GM12891 (cell line): ENCODE measurements at regions not wholly inside any gene's neighbourhood (a gene's known extent, or its start where the extent isn't known, plus 50 kb on each side); places are given as distances from the start of the nearest gene placed in this dataset.

Experiments
- DNase-seq: peaks from one replicate; pipeline ENCODE4 v3.0.0; 2011; ENCODE audit warnings: low spot score; ENCODE audit not compliant: insufficient read length
- FAIRE-seq: peaks from 2 replicates; lab custom pipeline; 2011; peaks lifted over from hg19 to GRCh38; lab: Jason Lieb, UNC
- PAX5 ChIP-seq: IDR thresholded peaks from 2 replicates; pipeline ENCODE4 v1.6.1; 2011; ENCODE audit warnings: low read length, moderate library complexity, mild to moderate bottlenecking; ENCODE audit not compliant: insufficient read depth, severe bottlenecking
- POLR2A ChIP-seq: IDR thresholded peaks from 2 replicates; pipeline ENCODE4 v1.6.1; 2011; ENCODE audit warnings: low read depth, low read length, control low read depth
- POLR2AphosphoS5 ChIP-seq: IDR thresholded peaks from 2 replicates; pipeline ENCODE4 v1.6.1; 2011; ENCODE audit warnings: low read depth, low read length, control low read depth
- POU2F2 ChIP-seq: IDR thresholded peaks from 2 replicates; pipeline ENCODE4 v1.6.1; 2011; ENCODE audit warnings: low read depth, mild to moderate bottlenecking, control low read depth, low read length, moderate library complexity
- SPI1 ChIP-seq: IDR thresholded peaks from 2 replicates; pipeline ENCODE4 v1.6.1; 2011; ENCODE audit warnings: low read depth, low read length, control low read depth
- TAF1 ChIP-seq: IDR thresholded peaks from 2 replicates; pipeline ENCODE4 v1.6.1; 2011; ENCODE audit warnings: low read depth, low read length, control low read depth

DNA sequence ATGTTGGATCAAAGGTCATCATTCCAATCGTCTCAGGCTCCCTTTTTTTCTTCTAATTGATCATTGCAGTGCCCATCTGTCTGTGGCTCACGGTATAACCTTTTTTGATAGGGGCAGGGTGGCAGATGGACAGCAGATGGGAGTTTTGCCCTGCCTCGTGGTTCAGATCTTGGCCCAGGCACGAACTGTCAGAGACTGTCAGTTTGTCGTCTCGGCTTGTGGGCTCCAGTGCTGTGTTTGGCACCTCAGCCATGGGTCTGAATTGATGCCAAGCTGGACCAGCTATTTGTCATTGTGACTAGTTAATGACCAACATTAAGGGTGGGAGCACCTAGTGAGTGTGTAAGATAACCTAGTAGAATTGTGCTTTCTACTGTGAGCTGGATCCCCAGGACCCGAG lies 197.6 kb downstream of the PRL start:
- TF ChIP-seq PAX5: no peak
- DNase-seq (no peak), FAIRE-seq (peak; percentile 87)

DNA sequence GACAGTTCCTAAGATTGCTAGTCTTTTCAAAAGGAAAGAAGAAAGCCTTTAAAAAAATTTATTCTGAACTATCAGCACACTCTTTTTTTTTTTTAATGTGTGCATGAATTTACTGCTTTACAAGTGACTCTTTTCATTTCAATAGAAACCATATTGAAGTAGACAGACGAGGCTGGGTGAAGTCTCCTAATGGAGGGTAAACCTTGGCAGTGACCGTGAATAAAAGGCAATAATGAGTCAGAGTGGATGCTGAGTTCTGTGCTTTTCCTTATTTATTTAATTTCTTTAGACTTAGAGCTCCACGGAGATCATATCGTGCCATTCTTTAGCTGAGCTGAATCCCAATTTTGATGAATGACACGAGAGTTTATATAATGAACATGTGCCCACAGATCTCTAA lies 196.9 kb downstream of the PRL start:
- TF ChIP-seq POU2F2: no peak
- no peak for FAIRE-seq
- DNase-seq: no peak

DNA sequence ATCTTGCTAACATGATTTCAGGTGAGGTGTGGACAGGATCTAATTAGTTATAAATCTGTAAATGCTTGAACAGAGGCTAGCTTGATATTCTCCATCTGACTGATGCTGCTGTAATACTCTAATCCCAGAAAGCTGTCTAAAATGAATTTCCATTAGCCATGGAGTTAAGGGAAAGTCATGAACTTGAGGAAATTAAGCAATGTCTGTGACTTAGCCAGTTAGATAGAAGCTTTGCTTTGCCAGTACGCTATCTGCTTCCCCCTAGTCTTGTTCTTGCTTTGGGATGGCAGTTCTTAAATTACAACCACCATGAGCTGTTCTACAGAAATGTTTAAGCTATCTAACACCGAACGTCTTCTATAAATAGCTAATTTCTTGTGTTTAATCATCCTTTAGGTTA lies 195.7 kb downstream of the PRL start:
- DNase-seq: no peak
- FAIRE-seq: no peak
- TF ChIP-seq POU2F2 (no peak), POLR2AphosphoS5 (no peak), PAX5 (no peak), TAF1 (no peak), SPI1 (no peak), POLR2A (no peak)

DNA sequence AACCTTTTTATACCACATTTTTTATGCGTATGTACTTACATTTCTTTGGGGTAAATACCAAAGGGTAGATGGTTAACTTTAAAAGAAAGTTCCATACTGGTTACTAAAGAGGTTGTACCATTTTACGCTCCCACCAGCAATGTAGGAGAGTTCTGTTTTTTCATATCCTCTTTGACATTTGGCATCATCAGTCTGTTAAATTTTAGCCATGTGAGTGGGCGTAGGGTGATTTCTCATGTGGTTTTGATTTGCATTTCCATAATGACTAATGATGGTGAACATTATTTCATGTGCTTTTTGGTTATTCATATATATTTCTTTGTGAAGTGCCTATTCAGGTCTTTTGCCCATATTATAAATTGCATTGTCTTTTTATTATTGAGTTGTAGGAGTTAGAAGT lies 194.2 kb downstream of the PRL start:
- FAIRE-seq (peak; percentile 55), DNase-seq (no peak)
- TF ChIP-seq TAF1 (no peak), SPI1 (peak; percentile 76), PAX5 (no peak), POLR2A (no peak), POU2F2 (peak; percentile 67), POLR2AphosphoS5 (no peak)

DNA sequence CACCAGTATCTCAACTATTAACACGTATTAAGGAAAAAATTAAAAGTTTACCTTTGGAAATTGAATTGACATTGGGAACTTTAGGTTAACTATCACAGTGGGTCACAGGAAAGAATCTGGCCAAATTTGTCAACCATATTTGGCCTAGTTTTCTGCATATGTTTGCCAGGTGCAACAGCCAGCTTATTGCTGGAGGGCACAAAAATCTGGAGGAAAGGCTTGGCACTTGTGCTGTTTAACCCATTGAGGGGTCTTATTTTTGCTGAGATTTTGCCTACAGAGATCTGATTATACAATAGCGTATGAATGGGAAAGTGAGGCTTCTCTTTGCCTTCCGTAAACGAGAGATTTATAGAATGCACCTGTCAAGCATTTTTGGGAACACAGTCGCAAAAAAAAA lies 190.4 kb downstream of the PRL start:
- no peak for DNase-seq
- no peak for FAIRE-seq
- TF ChIP-seq PAX5: no peak
- no peak for TF ChIP-seq TAF1
- TF ChIP-seq SPI1: no peak
- no peak for TF ChIP-seq POLR2AphosphoS5
- no peak for TF ChIP-seq POU2F2
- TF ChIP-seq POLR2A: no peak

DNA sequence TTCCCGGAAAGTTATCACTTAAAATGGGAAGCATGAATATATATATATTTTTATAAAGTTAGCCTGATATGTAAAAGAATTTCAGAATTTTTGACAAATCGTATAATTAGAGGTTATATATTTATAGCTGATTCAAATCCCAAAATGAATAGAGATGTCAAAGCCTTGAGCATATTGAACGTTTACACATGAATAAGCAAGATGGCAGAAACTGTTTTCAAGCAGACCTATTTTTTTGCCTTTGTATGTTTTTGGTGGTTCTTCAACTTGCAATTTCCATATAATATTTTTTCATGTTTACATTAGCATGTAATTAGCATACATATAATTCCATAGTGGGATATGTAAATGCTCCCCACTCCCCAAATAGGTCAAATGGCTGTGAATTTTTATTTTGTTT lies 189.9 kb downstream of the PRL start:
- FAIRE-seq: no peak
- no peak for TF ChIP-seq PAX5
- TF ChIP-seq SPI1: no peak
- TF ChIP-seq TAF1: no peak
- TF ChIP-seq POU2F2: no peak
- TF ChIP-seq POLR2A: no peak
- no peak for DNase-seq

DNA sequence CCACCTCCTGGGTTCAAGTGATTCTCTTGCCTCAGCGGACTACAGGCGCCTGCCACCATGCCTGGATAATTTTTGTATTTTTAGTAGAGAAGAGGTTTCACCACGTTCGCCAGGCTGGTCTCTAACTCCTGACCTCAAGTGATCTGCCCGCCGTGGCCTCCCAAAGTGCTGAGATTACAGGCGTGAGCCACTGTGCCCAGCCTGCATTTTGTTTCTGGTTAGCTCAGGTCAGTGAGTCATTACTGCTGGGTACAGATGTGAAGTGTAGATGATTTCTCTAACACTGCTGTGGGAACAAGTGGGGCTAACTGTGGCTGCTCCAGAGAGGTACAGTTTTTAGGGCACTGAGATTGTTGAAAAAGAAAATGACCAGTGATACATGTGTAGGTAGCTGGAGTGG lies 188.6 kb downstream of the PRL start:
- no peak for DNase-seq
- no peak for FAIRE-seq
- TF ChIP-seq TAF1 (no peak), SPI1 (no peak), POU2F2 (no peak), PAX5 (no peak), POLR2AphosphoS5 (no peak), POLR2A (no peak)

DNA sequence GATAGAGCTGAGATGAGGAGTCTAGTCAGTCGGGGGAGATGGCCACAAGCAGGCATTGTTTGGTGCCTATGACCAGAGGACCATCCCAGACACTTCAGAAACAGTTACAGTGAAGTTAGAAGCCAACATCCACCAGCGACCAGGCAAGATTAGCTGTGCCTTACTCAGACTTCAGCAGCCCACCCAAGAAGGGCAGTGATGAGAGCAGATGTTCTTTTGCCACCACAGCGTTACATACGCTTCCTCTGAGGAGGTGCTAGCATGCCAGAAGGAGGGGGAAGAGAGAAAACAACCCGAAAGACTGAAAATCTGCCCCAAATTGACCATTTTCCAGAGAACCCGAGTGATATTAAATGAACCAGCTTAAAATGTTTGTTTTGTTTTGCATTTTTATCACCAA lies 186.8 kb downstream of the PRL start:
- FAIRE-seq (no peak), DNase-seq (no peak)
- TF ChIP-seq PAX5 (no peak), POLR2A (no peak), SPI1 (no peak), TAF1 (no peak)

DNA sequence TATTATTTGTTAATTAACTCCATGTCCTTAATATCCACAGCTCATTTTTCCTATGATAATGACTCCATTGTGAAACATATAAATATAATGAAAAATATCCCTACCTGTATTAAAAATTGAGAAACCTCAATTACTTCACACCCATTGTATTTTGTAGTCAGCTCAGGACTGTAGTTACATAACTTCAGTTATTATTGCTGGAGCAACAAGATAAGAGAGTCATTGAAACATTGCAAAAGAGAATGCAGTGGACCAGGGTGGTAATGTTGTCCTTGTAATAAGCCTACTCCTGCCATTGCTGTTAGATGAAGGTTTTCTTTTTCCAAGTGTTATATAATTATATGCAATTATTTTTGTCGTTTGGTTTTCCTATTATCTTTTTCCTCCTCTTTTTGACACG lies 184.4 kb downstream of the PRL start:
- TF ChIP-seq POLR2A (no peak), PAX5 (no peak), SPI1 (no peak), POU2F2 (no peak), POLR2AphosphoS5 (no peak), TAF1 (no peak)
- no peak for DNase-seq
- FAIRE-seq: no peak

DNA sequence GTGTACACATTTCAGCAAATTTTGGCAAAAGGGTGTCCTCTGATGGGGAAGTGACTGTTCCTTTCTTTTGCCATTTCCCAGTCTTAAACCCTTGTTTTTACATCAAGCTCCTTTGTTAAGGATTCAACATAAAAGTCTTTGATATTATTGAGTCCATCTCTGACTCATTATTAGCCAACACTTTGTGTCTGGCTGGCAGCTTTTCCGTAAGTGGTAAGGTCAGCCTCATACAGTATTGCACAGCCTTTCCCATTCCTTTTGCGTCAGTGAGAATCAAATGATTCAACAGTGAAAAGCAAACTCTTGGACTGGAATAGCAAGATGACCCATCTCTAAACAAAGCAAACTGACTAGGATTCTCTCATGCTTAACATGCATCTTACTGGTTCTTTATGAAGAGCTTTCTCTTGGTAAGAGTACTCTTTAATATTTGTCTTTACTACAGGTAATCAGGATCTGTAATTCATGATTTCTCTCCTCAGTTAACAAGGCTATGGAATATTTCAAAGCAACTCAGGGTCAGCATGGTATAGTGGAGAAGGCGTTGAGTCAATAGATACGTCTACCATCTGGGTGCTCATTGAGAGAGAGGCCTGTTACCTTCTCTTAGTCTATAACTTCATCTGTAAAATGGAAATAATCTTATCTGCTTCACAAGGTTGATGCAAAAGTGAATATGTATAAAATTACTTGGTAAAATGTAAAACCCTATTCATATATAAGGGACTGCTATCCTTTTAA lies 183.6 kb downstream of the PRL start:
- DNase-seq (no peak), FAIRE-seq (no peak)

More for the DNA sequence above, 183.6 kb downstream of the PRL start:
- TF ChIP-seq SPI1: no peak
- no peak for TF ChIP-seq POU2F2
- no peak for TF ChIP-seq TAF1
- no peak for TF ChIP-seq POLR2A
- no peak for TF ChIP-seq PAX5
